UCSD-AML1 (cell line): ENCODE measurements at regions not wholly inside any gene's neighbourhood (a gene's known extent, or its start where the extent isn't known, plus 50 kb on each side); places are given as distances from the start of the nearest gene placed in this dataset.

Experiments used
- DNase-seq: peaks from one replicate; lab custom pipeline; 2025; ENCODE audit not compliant: unreplicated experiment; lab: John Stamatoyannopoulos, UW

DNA sequence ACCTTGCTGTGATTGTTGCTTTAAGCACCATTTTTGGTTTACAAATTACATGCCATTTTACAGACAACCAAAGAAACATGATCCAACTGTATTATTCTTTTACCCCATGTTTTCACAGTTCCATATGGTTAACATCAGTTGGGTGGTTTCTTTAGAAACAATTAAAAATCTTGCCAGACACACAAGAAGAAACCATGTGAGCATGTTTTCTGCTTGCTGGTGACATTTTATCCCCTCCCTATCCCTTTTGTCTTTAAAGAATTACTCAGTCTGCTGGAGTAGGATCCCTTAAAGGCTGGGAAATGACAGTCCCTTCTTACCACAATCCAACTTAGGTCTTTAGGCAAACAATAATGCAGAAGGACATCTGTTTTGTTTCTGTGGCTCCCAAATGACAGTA is 121.8 kb upstream of the PLXNC1 start:
- no peak for DNase-seq

DNA sequence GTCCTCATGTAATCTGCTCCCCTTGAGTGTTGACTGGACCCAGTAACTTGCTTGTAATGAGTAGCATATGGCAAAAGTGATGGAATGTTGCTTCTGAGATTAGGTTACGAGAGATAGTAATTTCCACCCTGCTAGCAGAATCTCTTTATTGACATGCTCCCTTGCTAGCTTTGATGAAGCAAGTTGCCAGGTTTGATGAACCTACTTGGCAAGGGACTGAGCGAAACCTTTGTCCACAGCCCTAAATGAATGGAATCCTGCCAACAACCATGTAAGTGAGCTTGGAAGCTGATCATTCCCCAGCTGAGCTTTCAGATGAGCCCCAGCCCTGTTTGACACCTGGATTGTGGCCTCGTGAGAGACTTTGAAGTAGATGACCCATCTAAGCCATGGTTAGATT is 120.8 kb upstream of the PLXNC1 start:
- DNase-seq: no peak

DNA sequence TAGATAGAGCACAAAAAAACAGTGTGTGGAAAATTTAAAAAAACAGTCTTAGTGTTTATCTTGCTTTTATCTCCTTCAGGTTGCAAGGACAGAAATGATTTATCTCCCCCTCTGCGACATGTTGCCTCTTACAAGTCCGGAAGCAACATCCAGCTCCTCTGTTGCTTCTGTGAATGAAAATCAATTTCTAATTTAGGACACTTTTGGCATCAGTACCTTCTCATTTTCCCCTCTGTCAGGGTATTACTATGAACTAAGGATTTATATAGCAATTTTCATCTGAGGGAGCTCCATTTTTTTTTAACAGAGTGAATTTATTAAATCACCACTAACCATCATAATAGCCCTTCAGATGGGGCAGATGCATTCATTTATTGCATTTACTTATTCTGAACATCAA is 116.6 kb upstream of the PLXNC1 start:
- DNase-seq: no peak

DNA sequence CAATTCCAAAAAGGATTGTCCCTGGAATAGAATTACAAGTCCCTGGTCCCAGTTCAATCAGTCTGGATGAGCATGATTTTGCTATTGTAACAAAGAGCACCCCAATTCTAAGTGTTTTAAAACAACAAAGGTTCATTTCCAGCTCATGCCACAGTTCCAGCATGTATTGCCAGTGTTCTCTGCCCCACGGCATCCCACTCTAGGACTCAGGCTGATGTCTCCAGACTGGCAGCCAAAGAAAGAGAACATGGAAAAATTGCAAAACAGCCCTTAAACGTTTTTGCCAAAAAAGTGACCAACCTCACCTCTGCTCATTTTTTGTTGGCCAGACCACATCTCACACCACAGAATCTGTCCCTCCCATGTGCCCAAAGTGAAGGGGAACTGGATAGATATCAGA is 116.0 kb upstream of the PLXNC1 start:
- DNase-seq: no peak

DNA sequence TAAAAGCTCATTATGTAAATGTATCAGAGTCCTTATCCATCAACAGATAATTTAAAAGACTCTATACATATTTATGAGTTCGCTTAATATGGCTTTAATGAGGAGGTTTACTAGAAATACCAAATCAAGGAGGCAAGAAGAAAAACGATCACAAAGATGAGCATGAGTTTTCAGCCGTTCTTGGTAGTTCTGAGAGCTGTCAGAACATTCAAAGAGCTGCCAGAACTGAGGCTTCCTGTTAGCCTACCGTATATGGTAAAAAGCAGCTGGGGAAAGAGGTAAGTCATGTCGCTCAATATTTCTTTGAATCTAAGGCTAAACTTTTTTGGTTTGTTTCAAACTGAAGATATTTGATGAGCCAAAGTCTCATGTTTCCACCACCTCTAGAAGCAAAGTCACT is 115.3 kb upstream of the PLXNC1 start:
- DNase-seq: no peak

DNA sequence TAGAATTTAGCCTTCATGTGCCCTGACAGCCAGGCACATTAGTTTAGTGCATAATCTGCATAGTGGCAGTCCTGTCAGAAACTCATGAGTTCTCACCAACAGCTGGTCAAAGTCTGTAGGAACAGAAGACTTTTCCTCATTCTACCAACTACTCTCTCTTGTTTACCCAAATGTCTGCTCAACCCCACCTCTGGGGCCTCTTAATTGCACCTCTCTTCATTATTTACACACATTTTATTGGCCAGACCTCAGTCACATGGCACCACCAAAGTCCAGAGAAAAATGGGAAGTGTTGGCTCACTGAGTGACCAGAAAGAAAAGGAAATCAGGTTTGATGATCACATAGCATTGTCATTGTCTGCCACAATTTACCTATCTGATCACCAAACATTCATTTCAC is 114.6 kb upstream of the PLXNC1 start:
- no peak for DNase-seq

DNA sequence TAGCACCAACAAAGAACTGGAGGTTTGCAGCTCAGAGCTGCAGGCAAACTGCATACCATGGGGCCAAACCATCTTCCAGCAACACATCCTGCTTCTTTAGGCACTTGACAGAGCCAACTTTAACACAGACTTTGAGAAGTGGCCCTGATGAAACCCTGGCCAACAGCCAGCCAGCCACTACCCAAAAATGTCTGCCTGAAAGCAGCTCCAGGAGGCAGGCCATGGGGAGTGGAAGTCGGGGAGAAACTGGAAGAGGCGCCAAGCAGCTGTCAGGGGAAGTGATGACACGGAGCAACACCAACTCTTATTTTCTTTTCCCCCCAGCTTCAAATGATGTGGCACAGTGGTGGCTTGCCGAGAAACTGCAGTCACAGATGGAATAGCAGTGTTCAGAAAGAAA is 110.9 kb upstream of the PLXNC1 start:
- DNase-seq: no peak

DNA sequence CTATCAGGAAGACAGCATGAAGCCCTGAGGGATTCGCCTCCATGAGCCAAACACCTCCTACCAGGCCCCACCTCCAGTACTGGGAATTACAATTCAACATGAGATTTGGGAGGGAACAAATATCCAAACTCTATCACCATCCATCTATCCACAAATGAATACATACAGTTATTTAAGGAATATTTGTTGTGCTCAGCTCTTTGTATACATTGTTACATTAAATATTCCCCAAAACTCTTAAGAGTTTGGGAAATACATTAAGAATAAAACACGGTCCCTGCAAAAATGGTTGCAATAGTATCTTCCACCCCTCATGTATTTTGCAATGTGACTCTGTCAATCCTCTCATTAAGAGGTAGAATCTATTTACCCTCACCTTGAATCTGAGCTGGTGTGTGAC is 109.8 kb upstream of the PLXNC1 start:
- no peak for DNase-seq

DNA sequence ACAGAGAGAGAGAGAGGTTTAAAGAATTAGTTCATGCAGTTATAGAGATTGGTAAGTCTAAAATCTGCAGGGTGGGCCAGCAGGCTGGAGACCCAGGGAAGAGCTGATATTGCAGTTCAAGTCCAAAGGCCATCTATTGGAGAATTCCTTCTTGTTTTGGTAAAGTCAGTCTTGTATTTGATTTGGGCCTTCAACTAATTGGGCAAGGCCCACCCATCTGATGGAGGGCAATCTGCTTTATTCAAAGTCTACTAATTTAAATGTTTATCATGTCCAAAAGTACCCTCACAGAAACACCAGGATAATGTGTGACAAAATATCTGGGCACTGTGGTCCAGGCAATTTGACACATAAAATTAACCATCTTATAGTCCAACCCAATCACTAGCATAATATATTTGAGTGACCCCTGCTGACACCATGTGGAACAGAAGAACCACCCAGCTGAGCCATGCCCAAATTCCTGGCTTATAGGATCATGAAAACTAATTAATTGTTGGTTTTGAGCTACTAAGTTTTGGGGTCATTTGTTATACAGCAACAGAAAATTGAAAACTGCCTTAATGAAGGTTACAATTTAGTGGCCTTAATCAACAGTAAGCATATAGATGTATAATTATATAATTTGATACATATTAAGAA is 109.1 kb upstream of the PLXNC1 start:
- DNase-seq: no peak

DNA sequence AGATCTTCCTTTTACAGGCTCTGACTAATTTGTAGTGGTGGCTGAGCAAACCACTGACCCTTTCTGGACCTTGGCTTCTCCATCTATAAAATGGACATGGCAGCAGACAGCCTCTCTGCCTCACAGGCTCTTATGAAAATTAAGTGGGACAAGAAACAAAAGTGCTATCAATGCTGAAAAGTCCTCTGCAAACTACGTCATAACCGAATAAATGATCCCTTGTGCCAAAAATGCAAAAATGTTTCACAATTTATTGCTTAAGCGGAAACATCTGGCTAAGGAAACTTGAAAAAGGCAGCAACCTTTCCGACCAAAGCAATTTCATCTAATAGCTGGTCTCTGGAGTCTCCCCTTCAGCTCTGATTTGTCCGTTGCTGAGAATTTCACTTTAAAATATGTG is 108.5 kb upstream of the PLXNC1 start:
- DNase-seq: no peak

DNA sequence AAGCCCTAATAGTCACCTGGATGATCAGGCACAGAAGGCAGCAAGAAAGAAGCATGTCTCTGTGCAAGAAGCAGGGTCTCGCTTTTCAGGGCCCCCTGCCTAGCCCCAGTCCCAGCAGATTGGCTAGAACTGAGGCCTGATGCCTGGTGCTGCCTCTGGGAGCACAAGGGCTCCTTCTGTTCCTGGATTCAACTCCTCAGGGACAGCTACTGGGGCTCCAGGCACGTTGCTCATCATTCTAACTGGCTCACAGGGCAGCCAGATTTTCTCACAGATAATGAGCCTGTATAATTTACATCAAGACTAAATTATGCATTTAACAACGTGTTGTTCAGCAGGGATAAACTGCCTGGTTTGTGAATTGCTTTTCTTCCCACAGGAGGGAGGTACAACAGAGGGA is 106.5 kb upstream of the PLXNC1 start:
- no peak for DNase-seq

DNA sequence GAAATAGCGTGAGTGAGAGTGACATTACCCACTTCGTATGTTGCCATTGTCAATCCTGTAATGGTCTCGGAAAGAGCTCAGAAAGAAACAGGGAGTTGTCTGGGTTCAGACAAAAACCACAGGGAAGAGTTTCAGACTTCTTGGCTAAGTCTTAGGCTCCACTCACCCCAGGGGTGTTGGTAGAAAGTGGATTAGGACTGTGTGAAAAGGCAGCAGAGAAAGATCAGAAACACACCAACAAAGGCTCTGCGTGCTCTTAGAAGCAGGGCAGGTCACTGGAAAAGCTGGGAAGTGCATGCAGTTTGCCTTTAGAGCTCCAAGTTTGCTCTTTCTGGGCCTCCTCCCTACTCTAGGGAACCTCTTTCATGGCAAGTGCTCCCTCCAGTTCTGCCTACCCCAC is 106.1 kb upstream of the PLXNC1 start:
- no peak for DNase-seq

DNA sequence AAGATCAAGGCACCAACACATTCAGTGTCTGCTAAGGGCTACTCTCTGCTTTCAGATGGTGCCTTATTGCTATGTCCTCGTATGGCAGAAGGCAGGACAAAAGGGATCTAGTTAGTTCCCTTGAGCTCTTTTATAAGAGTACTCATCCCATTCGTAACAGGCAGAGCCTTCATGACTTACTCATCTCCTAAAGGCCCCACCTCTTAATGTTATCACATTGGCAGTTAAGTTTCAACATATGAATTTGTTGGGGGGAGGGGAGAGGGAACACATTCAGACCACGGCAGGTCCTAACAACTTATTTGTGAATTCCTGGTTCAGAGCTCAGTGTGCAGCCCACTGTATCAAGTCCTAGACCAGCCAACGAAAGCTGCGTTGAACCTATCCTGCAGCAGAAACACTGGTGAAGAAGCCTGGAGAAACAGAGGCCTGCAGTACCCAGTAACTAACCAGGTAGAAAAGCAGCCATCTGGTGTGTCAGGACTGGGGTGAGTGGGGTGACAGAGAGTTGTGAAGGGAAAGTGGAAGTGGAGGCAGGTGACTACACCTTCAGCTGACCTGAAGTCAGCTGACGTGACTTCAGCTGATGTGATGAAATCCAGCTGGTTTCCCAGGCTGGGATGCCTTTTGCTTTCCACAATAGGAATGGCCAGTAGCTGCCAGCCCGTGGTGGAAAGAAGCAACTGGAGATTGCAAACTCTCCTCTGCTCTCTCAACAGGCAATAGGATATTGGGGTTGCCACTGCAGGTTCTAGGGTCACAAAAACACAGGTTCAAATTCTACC is 101.6 kb upstream of the PLXNC1 start:
- DNase-seq: no peak

DNA sequence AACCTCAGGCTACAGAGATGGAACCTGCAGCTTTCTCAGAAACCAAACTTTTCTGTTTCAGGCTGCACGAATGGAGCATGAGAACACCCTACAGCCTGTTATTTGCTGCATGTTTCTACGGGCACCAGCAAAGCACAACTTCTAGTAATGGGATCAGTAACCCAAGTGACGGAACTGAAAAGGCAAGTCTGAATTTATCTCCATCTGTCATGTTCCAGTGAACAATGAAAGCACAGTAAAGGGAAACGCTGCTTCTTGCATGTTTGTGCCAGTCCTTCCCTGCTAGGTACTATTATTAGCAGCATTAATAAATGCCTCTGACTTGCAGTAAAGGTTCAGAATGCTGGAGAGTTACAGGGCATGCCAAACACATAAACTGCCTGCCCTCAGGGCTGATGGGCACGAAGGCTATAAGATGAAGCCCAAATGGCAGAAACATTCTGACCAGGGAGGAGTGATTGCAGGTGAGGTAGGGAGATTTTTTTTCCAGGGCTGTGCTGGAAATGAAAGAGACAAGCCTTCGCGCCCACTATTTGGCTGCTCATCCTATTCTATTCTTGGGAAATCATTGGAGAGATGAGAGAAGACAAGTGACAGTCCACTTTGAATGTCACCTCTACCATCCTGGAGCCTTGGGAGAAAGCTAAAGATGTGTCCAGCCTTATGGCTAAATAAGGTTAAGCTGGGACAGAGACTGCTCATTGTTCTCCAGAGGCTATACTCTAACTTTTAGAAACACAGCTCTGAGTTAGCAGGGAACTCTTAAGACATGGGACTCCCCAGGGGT is 100.4 kb upstream of the PLXNC1 start:
- DNase-seq: no peak

DNA sequence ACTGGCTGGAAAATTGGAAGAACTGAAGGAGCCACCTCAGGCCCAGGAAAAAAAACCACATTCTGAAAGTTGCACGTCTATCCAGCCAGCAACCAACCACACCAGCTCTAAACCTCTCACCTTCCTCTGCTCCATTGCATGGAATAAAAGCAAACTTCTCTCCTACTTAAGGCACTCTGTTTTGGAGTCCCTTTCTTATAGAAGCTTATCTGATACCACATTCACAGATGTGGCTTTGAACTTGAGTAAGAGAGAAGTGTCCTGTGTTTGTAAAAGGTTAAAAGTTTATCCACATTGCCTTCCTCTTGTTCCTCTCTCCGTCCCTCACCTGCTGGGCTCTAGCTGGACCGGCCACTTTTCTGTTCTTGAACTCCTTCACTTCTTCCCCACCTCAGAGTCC is 99.6 kb upstream of the PLXNC1 start:
- DNase-seq: no peak

DNA sequence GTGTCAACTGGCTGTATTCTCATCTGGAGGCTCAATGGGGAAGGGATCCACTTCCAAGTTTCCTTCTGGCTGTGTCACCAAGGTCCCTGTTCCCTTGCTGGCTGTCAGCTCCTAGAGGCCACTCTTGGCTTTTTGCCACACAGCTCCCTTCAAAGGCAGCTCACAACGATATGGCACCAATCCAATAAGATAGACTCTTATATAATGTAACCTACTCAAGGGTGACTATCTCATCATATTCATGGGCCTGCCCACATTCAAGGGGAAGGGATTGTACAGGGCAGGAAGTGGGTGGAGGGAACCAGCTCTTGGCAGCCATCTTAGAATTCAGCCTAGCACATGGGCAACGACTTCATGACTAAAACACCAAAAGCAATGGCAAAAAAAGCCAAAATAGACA is 98.7 kb upstream of the PLXNC1 start:
- DNase-seq: no peak

DNA sequence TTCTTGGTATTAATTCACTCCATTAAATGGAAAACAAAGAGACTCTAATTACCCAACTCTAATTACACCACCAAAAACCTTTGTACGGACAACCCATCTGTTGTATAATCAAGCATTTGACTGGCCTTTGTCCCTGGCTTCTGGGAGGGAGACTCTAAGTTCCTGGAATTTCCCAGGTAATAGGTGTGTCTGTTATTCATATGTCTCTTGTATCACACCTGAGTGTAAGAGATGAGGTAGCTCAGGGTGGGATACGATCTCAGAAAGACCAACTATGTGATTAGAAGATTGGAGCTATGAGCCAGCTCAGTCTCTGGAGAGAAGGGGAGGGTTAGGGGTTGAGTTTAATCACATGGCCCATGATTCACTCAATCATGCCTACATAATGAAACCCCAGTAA is 94.7 kb upstream of the PLXNC1 start:
- DNase-seq: no peak

DNA sequence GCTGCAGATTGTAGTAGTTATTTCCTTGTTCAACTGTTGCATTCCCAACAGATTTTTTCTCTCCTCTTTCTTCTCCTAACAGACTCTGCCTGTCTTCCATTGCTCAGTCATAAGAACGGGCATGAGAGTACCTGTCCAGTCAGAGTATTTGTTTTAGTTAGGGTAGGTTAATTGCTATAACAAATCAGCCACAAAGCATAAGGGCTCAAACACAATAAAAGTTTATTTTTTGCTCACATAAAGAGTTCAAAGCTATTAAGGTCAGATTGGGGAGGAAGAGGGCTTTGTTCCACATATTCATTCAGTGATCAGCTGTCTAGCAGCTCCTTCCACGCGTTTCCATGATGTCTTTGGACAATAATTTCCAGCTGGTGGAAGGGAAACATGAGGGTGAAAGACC is 92.8 kb upstream of the PLXNC1 start:
- no peak for DNase-seq

DNA sequence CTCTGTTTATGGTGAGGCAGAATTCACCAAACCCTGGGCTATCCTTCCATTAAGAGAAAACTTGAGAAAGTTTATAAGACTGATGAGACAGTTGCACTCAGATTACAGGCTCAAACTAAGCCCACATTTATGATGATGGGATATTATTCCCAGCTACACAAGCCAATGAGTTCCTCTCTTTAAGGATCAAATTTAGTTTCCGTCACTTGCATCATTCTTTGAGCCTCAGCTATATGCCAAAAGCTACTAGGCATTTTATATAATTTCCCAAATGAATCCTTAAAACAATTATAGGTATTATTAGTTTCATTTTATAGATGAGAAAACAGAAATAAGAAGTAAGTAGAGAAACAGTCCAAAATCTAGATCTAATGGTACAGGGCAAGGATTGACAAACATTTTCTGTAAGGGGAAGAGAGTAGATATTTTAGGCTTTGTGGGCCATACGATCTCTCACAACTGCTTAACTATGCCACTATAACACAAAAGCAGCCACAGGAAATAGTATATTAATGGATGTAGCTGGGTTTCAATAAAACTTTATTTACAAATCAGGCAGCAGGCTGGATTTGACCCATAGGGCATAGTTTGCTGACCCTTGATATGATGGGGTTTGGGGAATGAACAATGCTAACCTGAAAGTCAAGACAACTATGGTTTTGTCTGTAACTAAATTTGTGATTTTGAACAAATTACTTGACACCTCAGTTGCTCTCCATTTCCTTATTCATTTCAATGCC is 91.8 kb upstream of the PLXNC1 start:
- DNase-seq: no peak

DNA sequence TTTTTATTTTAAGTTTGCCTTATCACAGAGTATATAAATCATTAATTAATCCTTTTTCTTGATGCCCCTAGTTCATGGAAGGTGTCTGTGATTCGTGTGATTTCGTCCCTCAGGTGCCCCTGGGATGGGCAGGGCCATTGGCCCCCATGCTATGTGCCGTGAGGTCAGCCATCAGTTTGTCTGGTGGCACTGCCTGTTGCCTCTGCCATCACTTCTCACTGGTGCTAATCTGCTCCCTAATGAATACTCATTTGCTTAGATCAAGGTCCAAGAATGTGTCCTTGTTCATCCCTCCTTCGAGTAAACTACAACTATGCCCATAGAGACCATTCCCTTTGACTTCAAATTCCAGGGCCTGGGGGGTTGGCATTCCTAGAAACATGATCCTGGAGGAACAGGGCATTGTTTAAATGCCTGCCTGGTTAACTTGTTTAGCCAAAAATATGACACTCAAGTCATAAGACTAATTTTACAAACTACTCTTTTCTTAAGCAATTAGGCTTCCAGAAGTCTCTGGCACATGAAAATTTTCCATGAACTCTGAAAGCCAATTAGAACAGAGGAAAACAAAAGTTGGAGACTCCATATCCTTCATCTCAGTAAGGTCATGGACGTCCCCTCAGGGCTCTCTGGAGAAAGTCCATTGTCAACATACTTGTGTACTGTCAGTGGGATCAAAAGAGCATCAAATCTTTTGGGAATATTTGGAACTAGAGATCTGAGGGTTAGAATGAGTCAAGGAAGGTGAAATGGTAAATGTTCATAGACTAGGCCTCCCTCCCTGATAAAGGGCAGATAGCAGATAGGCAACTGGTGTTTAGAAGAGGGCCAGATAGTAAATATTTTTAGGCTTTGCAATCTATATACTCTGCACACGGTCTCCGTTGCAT is 90.9 kb upstream of the PLXNC1 start:
- DNase-seq: no peak
